ENCODE measurements at regions not wholly inside any gene's neighbourhood (a gene's known extent, or its start where the extent isn't known, plus 50 kb on each side); places are given as distances from the start of the nearest gene placed in this dataset.

DNA sequence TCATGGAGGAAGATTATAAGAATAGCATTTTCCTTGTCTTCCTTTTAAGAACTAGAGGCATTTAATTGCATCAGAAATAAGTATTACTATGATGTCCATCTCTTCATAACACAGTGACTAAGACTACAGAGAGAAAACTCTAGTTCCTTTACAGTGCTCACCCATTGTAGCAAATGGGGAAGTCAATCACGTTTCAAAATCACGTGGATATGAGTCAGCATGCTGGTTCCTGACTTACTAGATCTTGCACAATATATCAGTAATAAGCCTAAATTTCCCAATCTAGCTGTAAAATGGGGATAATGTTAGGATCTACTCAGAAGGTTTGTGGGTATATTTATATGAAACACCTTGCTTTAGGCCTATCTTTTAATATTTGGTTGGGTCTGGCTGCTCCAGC is 254.8 kb upstream of the EOMES start:
- DNase-seq (ENCODE audit: unreplicated experiment), result peak; percentile 88
- H3K27me3 Mint-ChIP-seq (ENCODE audit: insufficient read depth, unreplicated experiment), result no peaks in the 10 kb centered on the region
- no peak overlapping the region for H3K4me3 Mint-ChIP-seq (ENCODE audit: unreplicated experiment)
- no peaks in the 10 kb centered on the region for H3K36me3 Mint-ChIP-seq (ENCODE audit: insufficient read depth, unreplicated experiment)
- TF ChIP-seq, protein P1, sequence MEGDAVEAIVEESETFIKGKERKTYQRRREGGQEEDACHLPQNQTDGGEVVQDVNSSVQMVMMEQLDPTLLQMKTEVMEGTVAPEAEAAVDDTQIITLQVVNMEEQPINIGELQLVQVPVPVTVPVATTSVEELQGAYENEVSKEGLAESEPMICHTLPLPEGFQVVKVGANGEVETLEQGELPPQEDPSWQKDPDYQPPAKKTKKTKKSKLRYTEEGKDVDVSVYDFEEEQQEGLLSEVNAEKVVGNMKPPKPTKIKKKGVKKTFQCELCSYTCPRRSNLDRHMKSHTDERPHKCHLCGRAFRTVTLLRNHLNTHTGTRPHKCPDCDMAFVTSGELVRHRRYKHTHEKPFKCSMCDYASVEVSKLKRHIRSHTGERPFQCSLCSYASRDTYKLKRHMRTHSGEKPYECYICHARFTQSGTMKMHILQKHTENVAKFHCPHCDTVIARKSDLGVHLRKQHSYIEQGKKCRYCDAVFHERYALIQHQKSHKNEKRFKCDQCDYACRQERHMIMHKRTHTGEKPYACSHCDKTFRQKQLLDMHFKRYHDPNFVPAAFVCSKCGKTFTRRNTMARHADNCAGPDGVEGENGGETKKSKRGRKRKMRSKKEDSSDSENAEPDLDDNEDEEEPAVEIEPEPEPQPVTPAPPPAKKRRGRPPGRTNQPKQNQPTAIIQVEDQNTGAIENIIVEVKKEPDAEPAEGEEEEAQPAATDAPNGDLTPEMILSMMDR (IDR thresholded peaks at IDR 0.05; ENCODE audit: unreplicated experiment), result no peak
- H3K9me3 Mint-ChIP-seq (ENCODE audit: unreplicated experiment), result no peaks in the 10 kb centered on the region
- POLR2A ChIA-PET, result interaction anchor here (0.6 kb wide), 1 partner anchor 43 kb away, joined by 3 read pairs; no protein-coding TSS in a partner anchor
- H3K4me1 Mint-ChIP-seq (ENCODE audit: insufficient read depth, unreplicated experiment), result peaks cover 23% of the 10 kb centered on the region
- BruUV-seq (replicated peaks), result no TSS peak
- peak overlapping the region; percentile 35 for H3K27ac Mint-ChIP-seq (ENCODE audit: low read depth, unreplicated experiment)
- CTCF ChIA-PET, result interaction anchor here (1.9 kb wide), 1 partner anchor 12 kb away, joined by 8 read pairs; no protein-coding TSS in a partner anchor
- intact Hi-C loops (cut with micrococcal nuclease), result loop anchor here (10.0 kb wide), 1 partner anchor 78 kb away; no protein-coding TSS in a partner anchor

DNA sequence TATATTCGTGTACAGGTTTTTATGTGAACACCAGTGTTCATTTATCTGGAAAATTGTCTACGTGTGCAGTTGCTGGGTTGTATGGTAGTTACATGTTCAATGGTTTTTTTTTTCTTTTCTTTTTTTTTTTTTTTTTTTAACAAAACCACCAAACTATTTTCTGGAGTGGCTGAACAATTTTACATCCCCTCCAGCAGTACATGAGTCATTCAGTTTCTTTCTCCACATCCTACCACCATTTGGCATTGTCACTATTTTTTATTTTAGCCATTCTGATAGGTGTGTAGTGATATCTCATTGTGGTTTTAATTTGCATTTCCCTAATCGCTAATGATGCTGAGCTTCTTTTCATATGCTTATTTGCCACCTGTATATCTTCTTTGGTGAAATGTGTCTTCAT is 256.3 kb upstream of the EOMES start:
- no peak overlapping the region for H3K27ac Mint-ChIP-seq (ENCODE audit: low read depth, unreplicated experiment)
- DNase-seq (ENCODE audit: unreplicated experiment), result peak; percentile 49
- H3K27me3 Mint-ChIP-seq (ENCODE audit: insufficient read depth, unreplicated experiment), result no peaks in the 10 kb centered on the region
- intact Hi-C loops (cut with micrococcal nuclease), result loop anchor here (10.0 kb wide), 1 partner anchor 76 kb away; no protein-coding TSS in a partner anchor
- H3K4me3 Mint-ChIP-seq (ENCODE audit: unreplicated experiment), result no peak overlapping the region
- peaks cover 23% of the 10 kb centered on the region for H3K4me1 Mint-ChIP-seq (ENCODE audit: insufficient read depth, unreplicated experiment)
- H3K9me3 Mint-ChIP-seq (ENCODE audit: unreplicated experiment), result no peaks in the 10 kb centered on the region
- BruUV-seq (replicated peaks), result no TSS peak
- TF ChIP-seq, protein P1 (IDR thresholded peaks at IDR 0.05; ENCODE audit: unreplicated experiment), result no peak
- H3K36me3 Mint-ChIP-seq (ENCODE audit: insufficient read depth, unreplicated experiment), result no peaks in the 10 kb centered on the region
- POLR2A ChIA-PET, result no interaction called here
- CTCF ChIA-PET, result interaction anchor here (1.1 to 1.6 kb wide), 2 partner anchors 12 to 266 kb away, joined by 3 read pairs; no protein-coding TSS in a partner anchor

DNA sequence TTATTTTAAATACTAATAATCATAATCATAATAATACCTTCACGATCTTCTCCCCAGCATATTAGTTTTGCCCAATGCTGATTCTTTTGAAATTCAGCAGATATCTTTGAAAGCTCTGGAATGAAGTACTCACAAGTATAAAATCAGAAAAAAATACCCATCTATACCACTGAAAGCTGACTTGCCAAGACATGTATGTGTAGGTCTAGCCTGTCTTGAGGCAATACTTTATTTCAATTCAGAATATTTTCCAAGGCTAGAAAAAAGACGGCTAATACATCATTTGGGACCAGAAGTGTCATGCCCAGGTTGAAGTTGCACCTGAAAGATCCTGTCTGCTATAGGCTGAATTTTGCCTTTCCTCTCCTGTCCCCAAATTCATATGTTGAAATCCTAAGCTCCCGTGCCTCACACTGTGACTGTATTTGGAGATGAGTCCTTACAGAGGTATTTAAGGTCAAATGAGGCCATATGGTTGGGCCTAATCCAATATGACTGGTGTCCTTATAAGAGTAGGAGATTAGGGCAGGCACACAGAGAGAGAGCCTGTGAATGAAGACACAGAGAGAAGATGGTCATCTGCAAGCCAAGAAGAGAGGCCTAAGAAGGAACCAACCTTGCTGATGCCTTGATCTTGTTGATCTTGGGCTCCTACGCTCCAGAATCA is 255.9 kb upstream of the CMC1 start:
- H3K4me3 Mint-ChIP-seq (ENCODE audit: unreplicated experiment), result no peak overlapping the region
- no peaks in the 10 kb centered on the region for H3K27me3 Mint-ChIP-seq (ENCODE audit: insufficient read depth, unreplicated experiment)
- intact Hi-C loops (cut with micrococcal nuclease), result no loop called here
- H3K9me3 Mint-ChIP-seq (ENCODE audit: unreplicated experiment), result no peaks in the 10 kb centered on the region
- ChIA-PET CTCF (interaction anchor here (1.1 to 1.3 kb wide), 2 partner anchors 263 to 273 kb away, joined by 4 to 6 read pairs; partner anchors contain the start of gene EOMES), POLR2A (interaction anchor here (0.6 kb wide), 1 partner anchor 1303 kb away, joined by 3 read pairs; no protein-coding TSS in a partner anchor)
- H3K36me3 Mint-ChIP-seq (ENCODE audit: insufficient read depth, unreplicated experiment), result no peaks in the 10 kb centered on the region
- no peak for DNase-seq (ENCODE audit: unreplicated experiment)
- no TSS peak for BruUV-seq (replicated peaks)
- no peak overlapping the region for H3K27ac Mint-ChIP-seq (ENCODE audit: low read depth, unreplicated experiment)
- H3K4me1 Mint-ChIP-seq (ENCODE audit: insufficient read depth, unreplicated experiment), result peaks cover 12% of the 10 kb centered on the region
- TF ChIP-seq, protein P1 (IDR thresholded peaks at IDR 0.05; ENCODE audit: unreplicated experiment), result no peak

DNA sequence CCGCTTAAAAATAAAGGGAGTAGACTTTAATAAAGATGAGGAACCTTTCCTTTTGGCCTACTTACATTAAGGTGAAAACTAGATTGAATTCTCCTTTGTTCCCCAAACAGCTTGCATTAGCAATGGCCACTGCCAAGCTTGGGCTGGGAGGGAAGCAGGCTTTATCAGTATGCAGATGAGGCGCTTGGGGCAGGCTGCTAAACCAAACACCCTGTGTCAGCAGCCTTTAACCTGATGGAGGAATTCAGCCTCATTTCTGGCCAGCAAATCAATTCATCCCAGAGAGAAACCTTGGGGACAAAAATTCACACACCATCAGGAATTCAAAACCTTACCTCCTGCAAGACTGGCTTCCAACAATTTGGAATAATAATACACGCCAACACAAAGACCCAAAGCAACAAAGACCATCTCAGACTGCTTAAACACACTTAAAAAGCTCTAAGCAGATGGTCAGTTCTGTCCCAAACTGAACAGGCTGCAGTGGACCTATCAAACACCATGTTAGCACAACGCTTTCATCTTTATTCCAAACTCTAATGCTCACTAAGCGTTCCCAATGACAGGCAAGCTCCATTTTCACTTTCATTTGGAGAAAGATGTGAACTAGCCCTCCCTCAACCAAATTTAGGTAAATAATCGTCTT is 255.1 kb upstream of the CMC1 start:
- Mint-ChIP-seq H3K36me3 (ENCODE audit: insufficient read depth, unreplicated experiment) (no peaks in the 10 kb centered on the region), H3K4me3 (ENCODE audit: unreplicated experiment) (no peak overlapping the region), H3K4me1 (ENCODE audit: insufficient read depth, unreplicated experiment) (peaks cover 17% of the 10 kb centered on the region), H3K9me3 (ENCODE audit: unreplicated experiment) (no peaks in the 10 kb centered on the region), H3K27me3 (ENCODE audit: insufficient read depth, unreplicated experiment) (no peaks in the 10 kb centered on the region), H3K27ac (ENCODE audit: low read depth, unreplicated experiment) (no peak overlapping the region)
- CTCF ChIA-PET, result interaction anchor here (1.1 kb wide), 1 partner anchor 274 kb away, joined by 4 read pairs; no protein-coding TSS in a partner anchor
- intact Hi-C loops (cut with micrococcal nuclease), result no loop called here
- TF ChIP-seq, protein P1 (IDR thresholded peaks at IDR 0.05; ENCODE audit: unreplicated experiment), result no peak
- BruUV-seq (replicated peaks), result no TSS peak
- POLR2A ChIA-PET, result no interaction called here
- no peak for DNase-seq (ENCODE audit: unreplicated experiment)
